Tibial nerve (tissue), 4 donors: ENCODE measurements at regions not wholly inside any gene's neighbourhood (a gene's known extent, or its start where the extent isn't known, plus 50 kb on each side); places are given as distances from the start of the nearest gene placed in this dataset.

Experiments used
- CTCF ChIP-seq, 5 experiments: fragments of 200-600 bp in 3 of 5; fragments of 450-650 bp in 2 of 5; sonication (generic) in 3 of 5; IDR thresholded peaks; one replicate each; pipeline ENCODE4 v1.5.1; 2016 to 2019; ENCODE audit warnings: antibody characterized with exemption in 5 of 5, mild to moderate bottlenecking in 3 of 5, moderate library complexity in 2 of 5
- EP300 ChIP-seq, 2 donors: sonication (generic); formaldehyde crosslinking; IDR thresholded peaks; one replicate each; pipeline ENCODE4 v1.6.1; 2017; ENCODE audit warnings: antibody characterized with exemption in 2 of 2, mild to moderate bottlenecking in 1 of 2
- POLR2A ChIP-seq, 2 donors: fragments of 450-650 bp; IDR thresholded peaks; one replicate each; pipeline ENCODE4 v1.6.1; 2017; ENCODE audit warnings: antibody characterized with exemption in 2 of 2, mild to moderate bottlenecking in 2 of 2, moderate library complexity in 2 of 2

GRCh38 chr14:92248696-92249095 lies 74.3 kb upstream of the SLC24A4 start:
- no peak for TF ChIP-seq EP300 (IDR thresholded peaks at IDR 0.05)
- TF ChIP-seq CTCF (IDR thresholded peaks at IDR 0.05), result no peak
- no peak for TF ChIP-seq POLR2A (IDR thresholded peaks at IDR 0.05)
